HepG2 (cell line): ENCODE measurements at regions not wholly inside any gene's neighbourhood (a gene's known extent, or its start where the extent isn't known, plus 50 kb on each side); places are given as distances from the start of the nearest gene placed in this dataset.

Experiments
- ATAC-seq: fragments of 200-7000 bp; cut with Tn5 transposase; 3 replicates; pipeline ENCODE4 v1.9.1; 2020; ENCODE audit warnings: mild to moderate bottlenecking, moderate library complexity
- BruUV-seq: library from RNA; stranded (reverse); fragments of 400-500 nt; replicated peaks from 2 replicates; lab custom pipeline; 2021; lab: Mats Ljungman, UMichigan
- CTCF ChIA-PET: fragments of 300-600 bp; formaldehyde crosslinking; extraction: SDS; loops from one replicate; lab custom pipeline; 2021; ENCODE audit warnings: low total read pairs, inconsistent platforms, low intra/inter-chr PET ratio; lab: Yijun Ruan, JAX
- POLR2A ChIA-PET: fragments of 350-600 bp; sonication (Branson Sonifier 250); formaldehyde crosslinking; loops from one replicate; lab custom pipeline; 2020; ENCODE audit warnings: antibody characterized with exemption, inconsistent platforms; lab: Yijun Ruan, JAX
- DNase-seq: peaks from one replicate; pipeline ENCODE4 v3.0.0-alpha.2; 2015; ENCODE audit warnings: low spot score
- FAIRE-seq: peaks from 3 replicates; lab custom pipeline; 2011; peaks lifted over from hg19 to GRCh38; lab: Jason Lieb, UNC
- H2AFZ ChIP-seq: one replicate; pipeline ENCODE4 v1.6.1; 2011; ENCODE audit warnings: low read length, inconsistent platforms
- H3K27ac ChIP-seq: fragments of 300-600 bp; 3 replicates; pipeline ENCODE4 v1.8.0; 2011; ENCODE audit warnings: mixed run types, mild to moderate bottlenecking, mixed read lengths, low read length, inconsistent platforms; ENCODE audit not compliant: insufficient read depth; ENCODE audit errors: extremely low read length
- H3K27me3 ChIP-seq, 2 experiments: fragments of 200-600 bp in 1 of 2; 2 replicates in 1 of 2; 3 replicates in 1 of 2; pipeline versions ENCODE4 v1.6.0 to v1.8.0; 2011; ENCODE audit warnings: low read length in 2 of 2, mild to moderate bottlenecking in 2 of 2, moderate library complexity in 2 of 2, inconsistent platforms in 1 of 2; ENCODE audit not compliant: insufficient read depth in 2 of 2, control insufficient read depth in 1 of 2
- H3K36me3 ChIP-seq, 2 experiments: fragments of 200-600 bp in 1 of 2; replicated peaks in 1 of 2; 2 replicates in 1 of 2; 3 replicates in 1 of 2; pipeline versions ENCODE4 v1.5.1 to v1.8.0; 2011; ENCODE audit warnings: low read length in 2 of 2, inconsistent platforms in 1 of 2; ENCODE audit not compliant: insufficient read depth in 2 of 2, control insufficient read depth in 1 of 2
- H3K4me1 ChIP-seq: 2 replicates; pipeline ENCODE4 v1.5.1; 2012; ENCODE audit warnings: low read length, inconsistent platforms; ENCODE audit not compliant: insufficient read depth
- H3K4me2 ChIP-seq: 2 replicates; pipeline ENCODE4 v1.6.0; 2011; ENCODE audit warnings: low read depth, low read length, inconsistent platforms
- H3K4me3 ChIP-seq, 3 experiments: fragments of 200-600 bp in 1 of 3; sonication (generic), shearing (Covaris generic) in 1 of 3; replicated peaks in 1 of 3; 2 replicates each; pipeline ENCODE4 v1.5.1; 2011 to 2016; ENCODE audit warnings: low read length in 3 of 3, inconsistent platforms in 2 of 3, low read depth in 2 of 3, mild to moderate bottlenecking in 2 of 3, control low read depth in 1 of 3, mixed read lengths in 1 of 3; ENCODE audit not compliant: insufficient read depth in 1 of 3
- H3K79me2 ChIP-seq: one replicate; pipeline ENCODE4 v1.6.1; 2011; ENCODE audit warnings: low read length, inconsistent platforms; ENCODE audit not compliant: insufficient read depth
- H3K9ac ChIP-seq: 2 replicates; pipeline ENCODE4 v1.6.0; 2011; ENCODE audit warnings: mild to moderate bottlenecking, low read depth, low read length, inconsistent platforms; ENCODE audit not compliant: insufficient read depth
- H3K9me3 ChIP-seq: 2 replicates; pipeline ENCODE4 v1.5.1; 2012; ENCODE audit warnings: mild to moderate bottlenecking, low read length
- H4K20me1 ChIP-seq: 2 replicates; pipeline ENCODE4 v1.6.0; 2011; ENCODE audit warnings: inconsistent platforms, mild to moderate bottlenecking, low read length, moderate library complexity; ENCODE audit not compliant: insufficient read depth
- ARNT ChIP-seq: fragments of 450-650 bp; IDR thresholded peaks from 2 replicates; pipeline ENCODE4 v1.6.1; 2017
- ATF7 ChIP-seq, 2 experiments: fragments of 450-650 bp in 1 of 2; sonication (generic) in 1 of 2; formaldehyde crosslinking in 1 of 2; IDR thresholded peaks; 2 replicates each; pipeline versions ENCODE4 v1.4.0 to v1.6.1; 2016 to 2020; ENCODE audit warnings: antibody characterized with exemption in 1 of 2, mild to moderate bottlenecking in 1 of 2, missing genetic modification reagents in 1 of 2
- ATRX ChIP-seq: sonication (generic); formaldehyde crosslinking; IDR thresholded peaks from 2 replicates; pipeline ENCODE4 v1.4.0; 2020; ENCODE audit warnings: missing genetic modification reagents, borderline replicate concordance
- CBX2 ChIP-seq, 2 experiments: fragments of 200-600 bp in 1 of 2; sonication (generic); formaldehyde crosslinking in 1 of 2; IDR thresholded peaks; 2 replicates each; pipeline versions ENCODE4 v1.7.0 to v1.8.1; 2018 to 2022; ENCODE audit warnings: low read depth in 2 of 2, low read length in 1 of 2, mild to moderate bottlenecking in 1 of 2, missing genetic modification reagents in 1 of 2
- CREB1 ChIP-seq, 2 experiments: fragments of 450-650 bp in 1 of 2; IDR thresholded peaks; 2 replicates each; pipeline ENCODE4 v1.6.1; 2016 to 2017; ENCODE audit warnings: control low read depth in 1 of 2, mild to moderate bottlenecking in 1 of 2, missing compliant biosample characterization in 1 of 2, missing genetic modification characterization in 1 of 2
- FOSL2 ChIP-seq: sonication (generic); formaldehyde crosslinking; IDR thresholded peaks from 2 replicates; pipeline ENCODE4 v1.4.0; 2020; ENCODE audit warnings: missing genetic modification reagents
- FOXA3 ChIP-seq: IDR thresholded peaks from 2 replicates; pipeline ENCODE4 v1.6.1; 2016; ENCODE audit warnings: missing genetic modification reagents, missing compliant biosample characterization
- FOXO4 ChIP-seq: sonication (generic); formaldehyde crosslinking; conservative IDR thresholded peaks from 2 replicates; pipeline ENCODE4 v1.8.1; 2023; ENCODE audit warnings: missing genetic modification reagents
- KDM2A ChIP-seq: sonication (generic); formaldehyde crosslinking; IDR thresholded peaks from 2 replicates; pipeline ENCODE4 v1.4.0; 2020; ENCODE audit warnings: low read depth, missing genetic modification reagents, borderline replicate concordance
- SATB2 ChIP-seq: sonication (generic); formaldehyde crosslinking; IDR thresholded peaks from 2 replicates; pipeline ENCODE4 v1.5.0; 2020; ENCODE audit warnings: missing genetic modification reagents
- TCF12 ChIP-seq, 2 experiments: fragments of 450-650 bp in 1 of 2; sonication (generic) in 1 of 2; formaldehyde crosslinking in 1 of 2; IDR thresholded peaks; 2 replicates each; pipeline versions ENCODE4 v1.6.1 to v1.8.0; 2017 to 2022; ENCODE audit warnings: antibody characterized with exemption in 1 of 2, mild to moderate bottlenecking in 1 of 2, missing genetic modification reagents in 1 of 2, moderate library complexity in 1 of 2
- TRAFD1 ChIP-seq: sonication (generic); formaldehyde crosslinking; IDR thresholded peaks from 2 replicates; pipeline ENCODE4 v1.5.1; 2020; ENCODE audit warnings: missing genetic modification reagents, mild to moderate bottlenecking, borderline replicate concordance
- YEATS4 ChIP-seq: sonication (generic); formaldehyde crosslinking; IDR thresholded peaks from 2 replicates; pipeline ENCODE4 v1.4.0; 2020; ENCODE audit warnings: missing genetic modification reagents, borderline replicate concordance
- ZNF20 ChIP-seq: sonication (generic); formaldehyde crosslinking; IDR thresholded peaks from 2 replicates; pipeline ENCODE4 v1.4.0; 2020; ENCODE audit warnings: mild to moderate bottlenecking, moderate library complexity, missing genetic modification reagents
- ZNF260 ChIP-seq: sonication (generic); formaldehyde crosslinking; IDR thresholded peaks from 2 replicates; pipeline ENCODE4 v1.4.0; 2020; ENCODE audit warnings: missing genetic modification reagents, low read depth, mild to moderate bottlenecking, borderline replicate concordance
- ZNF740 ChIP-seq: sonication (generic); formaldehyde crosslinking; IDR thresholded peaks from 2 replicates; pipeline ENCODE4 v1.4.0; 2020; ENCODE audit warnings: missing genetic modification reagents
- ZNF878 ChIP-seq: sonication (generic); formaldehyde crosslinking; IDR thresholded peaks from 2 replicates; pipeline ENCODE4 v1.8.1; 2023; ENCODE audit warnings: mild to moderate bottlenecking, missing genetic modification reagents, moderate library complexity
- WGBS: methylation state at CpG from one replicate; pipeline ENCODE4 v1.1.6; 2017; ENCODE audit warnings: low lambda C conversion rate; 5-methylcytosine and 5-hydroxymethylcytosine counted together
- in situ Hi-C: cut with HindIII; loops from 2 replicates; pipeline ENCODE4 v1.10.0; 2017; ENCODE audit warnings: low pct_unique_long_range_greater_than_20kb; ENCODE audit not compliant: extremely low pct_ligation_motif_present
- intact Hi-C: fragments of 100-400 bp; cut with micrococcal nuclease; formaldehyde crosslinking; loops from one replicate; pipeline ENCODE4 v1.10.0; 2022; ENCODE audit not compliant: unreplicated experiment

- 16% methylated on average over 2 of the region's 2 CpGs for WGBS
- ChIA-PET CTCF (no interaction called here), POLR2A (no interaction called here)
- Histone ChIP-seq H3K4me1 (no peaks in the 10 kb centered on the region), H2AFZ (no peak overlapping the region), H3K79me2 (no peaks in the 10 kb centered on the region), H3K27me3 (no peaks in the 10 kb centered on the region; a peak in 1 of 5 replicates), H3K27ac (no peak overlapping the region), H4K20me1 (no peaks in the 10 kb centered on the region), H3K4me3 (no peak overlapping the region), H3K9me3 (peaks cover 21% of the 10 kb centered on the region), H3K9ac (no peak overlapping the region), H3K36me3 (no peaks in the 10 kb centered on the region), H3K4me2 (no peak overlapping the region)
- DNase-seq (no peak), ATAC-seq (no peak), FAIRE-seq (no peak)
- intact Hi-C loops (no loop called here), in situ Hi-C loops (no loop called here)
- TF ChIP-seq CREB1 (IDR thresholded peaks at IDR 0.05) (peak; percentile 60), CREB1 (CRISPR knock-in tag; IDR thresholded peaks at IDR 0.05) (no peak), KDM2A (no peak), ZNF878 (CRISPR knock-in tag) (no peak), ATF7 (IDR thresholded peaks at IDR 0.05) (peak; percentile 80), ATF7 (CRISPR knock-in tag; IDR thresholded peaks at IDR 0.05) (no peak), YEATS4 (no peak), ZNF740 (no peak), FOXA3 (no peak)
- no TSS peak for BruUV-seq
Measured at GRCh38 chr12:74185360-74185759, 352.3 kb upstream of the ATXN7L3B start.

GRCh38 chr12:74193191-74193590 lies 344.4 kb upstream of the ATXN7L3B start:
- Histone ChIP-seq H3K4me2 (no peak overlapping the region), H3K4me3 (no peak overlapping the region), H3K27ac (no peak overlapping the region), H3K9ac (no peak overlapping the region), H4K20me1 (no peaks in the 10 kb centered on the region), H3K36me3 (no peaks in the 10 kb centered on the region), H3K79me2 (no peaks in the 10 kb centered on the region), H3K9me3 (peaks cover 18% of the 10 kb centered on the region; the same call in 1 of the 2 replicates), H2AFZ (no peak overlapping the region), H3K27me3 (no peaks in the 10 kb centered on the region), H3K4me1 (no peaks in the 10 kb centered on the region)
- WGBS, result 75% methylated on average over 2 of the region's 2 CpGs
- no TSS peak for BruUV-seq
- POLR2A ChIA-PET, result no interaction called here
- ATAC-seq (no peak), DNase-seq (no peak), FAIRE-seq (no peak)
- CTCF ChIA-PET, result no interaction called here
- in situ Hi-C loops (no loop called here), intact Hi-C loops (no loop called here)
- no peak for TF ChIP-seq ZNF260 (CRISPR knock-in tag)
- no peak for TF ChIP-seq TRAFD1 (CRISPR knock-in tag)
- no peak for TF ChIP-seq CBX2 (IDR thresholded peaks at IDR 0.05; ENCODE audit: low read depth, low read length)
- TF ChIP-seq CBX2 (CRISPR knock-in tag; IDR thresholded peaks at IDR 0.05; ENCODE audit: low read depth), result no peak
- TF ChIP-seq SATB2 (CRISPR knock-in tag), result no peak
- no peak for TF ChIP-seq FOXO4 (CRISPR knock-in tag)
- no peak for TF ChIP-seq TCF12 (IDR thresholded peaks at IDR 0.05)
- no peak for TF ChIP-seq TCF12 (CRISPR knock-in tag; IDR thresholded peaks at IDR 0.05)
- TF ChIP-seq ZNF20 (CRISPR knock-in tag), result no peak
- TF ChIP-seq ATRX (CRISPR knock-in tag), result no peak
- no peak for TF ChIP-seq FOSL2 (CRISPR knock-in tag)
- no peak for TF ChIP-seq ARNT
